Central memory CD4-positive, alpha-beta T cell (primary cell): ENCODE measurements at regions not wholly inside any gene's neighbourhood (a gene's known extent, or its start where the extent isn't known, plus 50 kb on each side); places are given as distances from the start of the nearest gene placed in this dataset.
A peak's percentile ranks its signal among the peaks of the same experiment; 100 is the strongest.
"Not testable (repeated sequence)": the region's sequence is repeated elsewhere in the genome, so short reads cannot be mapped to it uniquely, and the experiment has no call there.

Experiments
- DNase-seq: peaks from one replicate; pipeline ENCODE4 v3.0.0; 2022

- DNase-seq: no peak
Observed at GRCh38 chr14:105941226-105942166, 415.1 kb downstream of the TMEM121 start.

DNA sequence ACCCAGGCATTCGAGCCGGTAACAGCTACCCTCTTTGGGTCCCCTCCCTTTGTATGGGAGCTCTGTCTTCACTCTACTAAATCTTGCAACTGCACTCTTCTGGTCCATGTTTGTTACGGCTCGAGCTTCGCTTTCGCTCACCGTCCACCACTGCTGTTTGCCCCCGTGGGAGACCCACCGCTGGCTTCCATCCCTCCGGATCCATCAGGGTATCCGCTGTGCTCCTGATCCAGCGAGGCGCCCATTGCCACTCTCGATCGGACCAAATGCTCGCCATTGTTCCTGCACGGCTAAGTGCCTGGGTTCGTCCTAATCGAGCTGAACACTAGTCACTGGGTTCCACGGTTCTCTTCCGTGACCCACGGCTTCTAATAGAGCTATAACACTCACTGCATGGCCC lies 416.3 kb downstream of the TMEM121 start:
- DNase-seq: not testable (repeated sequence)

- DNase-seq: no peak
Observed at GRCh38 chr14:105943973-105944602, 417.7 kb downstream of the TMEM121 start.

GRCh38 chr14:105944632-105945610 lies 418.5 kb downstream of the TMEM121 start:
- DNase-seq: peak; percentile 49

GRCh38 chr14:105945896-105946295 lies 419.5 kb downstream of the TMEM121 start:
- no peak for DNase-seq

- no peak for DNase-seq
Observed at GRCh38 chr14:105947599-105947998, 421.2 kb downstream of the TMEM121 start.

GRCh38 chr14:105948955-105949354 lies 422.6 kb downstream of the TMEM121 start:
- DNase-seq: not testable (repeated sequence)

DNA sequence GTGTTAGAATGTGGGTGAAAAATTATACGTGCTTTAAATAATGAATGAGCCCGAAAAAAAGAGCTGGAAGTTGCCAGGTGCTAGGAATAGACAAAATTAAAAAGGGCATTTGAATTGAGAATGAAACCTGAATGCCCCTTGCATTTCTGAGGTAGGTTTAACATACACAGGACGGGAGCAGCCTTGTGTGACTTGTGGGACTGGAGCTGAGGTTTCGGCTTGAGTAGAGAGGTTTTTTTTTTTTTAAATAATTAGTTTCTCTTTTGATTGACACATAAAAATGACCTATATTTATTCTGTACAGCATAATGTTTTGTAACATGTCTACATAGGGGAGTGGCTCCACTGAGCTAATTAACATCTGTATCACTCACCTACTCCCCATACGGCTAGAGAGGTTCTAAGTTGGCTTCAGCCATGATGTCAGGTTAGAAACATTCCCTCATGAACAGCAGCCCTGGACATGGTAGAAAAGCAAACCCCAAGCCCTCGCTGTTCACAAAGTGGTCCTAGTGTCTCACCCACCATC lies 424.0 kb downstream of the TMEM121 start:
- not testable (repeated sequence) for DNase-seq

DNA sequence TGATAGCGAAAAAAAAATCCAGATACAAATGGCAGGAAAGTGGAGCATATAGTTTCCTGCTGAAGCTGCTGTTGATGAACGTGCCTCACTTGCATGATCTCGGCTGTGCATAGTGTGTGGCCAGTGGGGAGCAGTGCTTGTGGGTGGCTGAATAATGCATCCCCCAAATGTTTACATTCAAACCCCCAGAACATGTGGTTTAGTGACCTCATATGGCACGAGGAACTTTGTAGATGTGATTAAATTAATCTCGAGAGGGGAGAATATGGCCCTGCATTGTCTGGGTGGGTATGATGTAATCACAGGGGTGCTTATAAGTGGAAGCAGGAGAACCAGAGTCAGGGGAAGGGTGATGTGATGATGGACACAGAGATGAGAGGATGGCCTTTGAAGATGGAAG lies 425.0 kb downstream of the TMEM121 start:
- no peak for DNase-seq

- DNase-seq: no peak
Observed at GRCh38 chr14:105952222-105952621, 425.8 kb downstream of the TMEM121 start.

DNA sequence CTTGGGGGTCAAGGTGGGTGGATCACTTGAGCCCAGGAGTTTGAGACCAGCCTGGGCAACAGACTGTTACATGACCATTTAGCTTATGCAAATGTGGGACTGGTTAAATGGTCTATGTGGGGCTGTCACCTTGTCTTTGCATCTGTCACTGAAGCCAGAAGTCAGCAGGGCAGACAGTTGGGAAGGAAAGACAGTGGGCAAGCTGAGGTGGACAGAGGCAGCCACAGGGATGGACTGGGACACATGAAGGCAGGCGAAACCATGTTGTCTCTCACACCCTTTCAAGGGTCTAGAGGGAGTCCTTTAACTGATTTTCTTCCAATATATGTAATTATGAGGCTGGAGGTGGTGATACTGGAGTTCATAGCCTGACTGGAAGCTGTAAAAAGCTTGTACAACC lies 426.4 kb downstream of the TMEM121 start:
- no peak for DNase-seq

- not testable (repeated sequence) for DNase-seq
Observed at GRCh38 chr14:105961625-105962024, 435.2 kb downstream of the TMEM121 start.

GRCh38 chr14:105962532-105962931 lies 436.1 kb downstream of the TMEM121 start:
- DNase-seq: no peak

GRCh38 chr14:105968291-105968690 lies 441.9 kb downstream of the TMEM121 start:
- no peak for DNase-seq

- DNase-seq: not testable (repeated sequence)
Observed at GRCh38 chr14:105969026-105969425, 442.6 kb downstream of the TMEM121 start.

GRCh38 chr14:105970821-105971220 lies 444.4 kb downstream of the TMEM121 start:
- not testable (repeated sequence) for DNase-seq

- DNase-seq: no peak
Observed at GRCh38 chr14:105971593-105972500, 445.5 kb downstream of the TMEM121 start.

- peak; percentile 26 for DNase-seq
Observed at GRCh38 chr14:105974902-105975301, 448.5 kb downstream of the TMEM121 start.

GRCh38 chr14:105978618-105979295 lies 452.4 kb downstream of the TMEM121 start:
- DNase-seq: no peak

- no peak for DNase-seq
Observed at GRCh38 chr14:105979446-105979845, 453.1 kb downstream of the TMEM121 start.

DNA sequence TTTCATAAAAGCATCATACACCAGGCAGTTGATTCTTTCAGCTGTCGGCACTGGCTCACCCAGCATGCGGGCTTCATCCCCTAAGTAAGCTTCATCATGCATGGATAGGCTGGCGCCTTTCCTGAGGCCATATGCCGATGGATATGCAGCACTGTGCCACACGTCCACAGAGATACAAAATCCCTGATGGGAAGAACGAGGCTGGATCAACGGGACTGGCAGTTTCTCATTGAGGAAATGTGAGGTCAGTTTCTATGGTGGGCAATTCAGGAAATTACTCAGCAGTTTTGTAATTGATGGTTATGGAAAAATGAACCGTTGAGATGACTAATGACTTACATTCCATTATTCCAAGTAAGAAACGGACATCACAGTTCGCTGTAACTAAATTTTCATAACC lies 453.8 kb downstream of the TMEM121 start:
- no peak for DNase-seq
